Stomach (tissue), 8 donors: ENCODE measurements at regions not wholly inside any gene's neighbourhood (a gene's known extent, or its start where the extent isn't known, plus 50 kb on each side); places are given as distances from the start of the nearest gene placed in this dataset.

Experiments used
- DNase-seq, 2 donors: peaks; one replicate each; pipeline versions ENCODE4 v3.0.0 to v3.0.0-alpha.2; 2013 to 2019
- H3K27ac ChIP-seq, 5 donors: fragments of 200-600 bp in 4 of 5; sonication (generic) in 4 of 5; one replicate each; pipeline ENCODE4 v1.5.1; 2013 to 2019; ENCODE audit warnings: mild to moderate bottlenecking in 1 of 5, moderate library complexity in 1 of 5
- H3K27me3 ChIP-seq, 3 donors: fragments of 200-600 bp; sonication (generic); one replicate each; pipeline ENCODE4 v1.5.1; 2017 to 2019; ENCODE audit warnings: mixed run types in 1 of 3
- H3K36me3 ChIP-seq, 4 donors: fragments of 200-600 bp; sonication (generic); 1 replicate in 3 of 4; 2 replicates in 1 of 4; pipeline ENCODE4 v1.5.1; 2016 to 2019
- H3K4me1 ChIP-seq, 4 donors: fragments of 200-600 bp; sonication (generic); one replicate each; pipeline ENCODE4 v1.5.1; 2016 to 2019
- H3K4me3 ChIP-seq, 4 donors: fragments of 200-600 bp; sonication (generic) in 3 of 4; one replicate each; pipeline ENCODE4 v1.5.1; 2016 to 2019; ENCODE audit warnings: mild to moderate bottlenecking in 1 of 4
- H3K9me3 ChIP-seq, 4 donors: fragments of 200-600 bp; sonication (generic); one replicate each; pipeline ENCODE4 v1.5.1; 2016 to 2019
- EP300 ChIP-seq: sonication (generic); formaldehyde crosslinking; IDR thresholded peaks from one replicate; pipeline ENCODE4 v1.6.1; 2017; ENCODE audit warnings: antibody characterized with exemption
- POLR2A ChIP-seq, 4 donors: fragments of 450-650 bp; IDR thresholded peaks; one replicate each; pipeline ENCODE4 v1.6.1; 2016; ENCODE audit warnings: antibody characterized with exemption in 4 of 4, control low read depth in 2 of 4, mild to moderate bottlenecking in 1 of 4, moderate library complexity in 1 of 4
- POLR2AphosphoS5 ChIP-seq, 3 donors: sonication (generic); formaldehyde crosslinking; IDR thresholded peaks; one replicate each; pipeline ENCODE4 v1.6.1; 2016; ENCODE audit warnings: antibody characterized with exemption in 3 of 3
- WGBS, 5 donors: extraction: QIAGEN DNeasy Blood & Tissue Kit in 3 of 5; methylation state at CpG; one replicate each; pipeline versions ENCODE4 v1.1.5 to v1.1.7; 2013 to 2018; 5-methylcytosine and 5-hydroxymethylcytosine counted together
- intact Hi-C: fragments of 100-400 bp; cut with DNase I; formaldehyde crosslinking; loops from one replicate; pipeline ENCODE4 v1.15.1; 2023; ENCODE audit warnings: low total_unique reads
- TF ChIP-seq, protein P1 (sequence below), 7 experiments: fragments of 450-650 bp in 4 of 7; fragments of 200-600 bp in 3 of 7; sonication (generic) in 3 of 7; IDR thresholded peaks; one replicate each; pipeline ENCODE4 v1.5.1; 2016 to 2019; ENCODE audit warnings: antibody characterized with exemption in 7 of 7, control low read depth in 2 of 7, mild to moderate bottlenecking in 1 of 7
- donor health status: healthy with polysubstance abuse.
- donor health status: Bipolar disorder and iron deficiency.
- donor health status: healthy.

DNA sequence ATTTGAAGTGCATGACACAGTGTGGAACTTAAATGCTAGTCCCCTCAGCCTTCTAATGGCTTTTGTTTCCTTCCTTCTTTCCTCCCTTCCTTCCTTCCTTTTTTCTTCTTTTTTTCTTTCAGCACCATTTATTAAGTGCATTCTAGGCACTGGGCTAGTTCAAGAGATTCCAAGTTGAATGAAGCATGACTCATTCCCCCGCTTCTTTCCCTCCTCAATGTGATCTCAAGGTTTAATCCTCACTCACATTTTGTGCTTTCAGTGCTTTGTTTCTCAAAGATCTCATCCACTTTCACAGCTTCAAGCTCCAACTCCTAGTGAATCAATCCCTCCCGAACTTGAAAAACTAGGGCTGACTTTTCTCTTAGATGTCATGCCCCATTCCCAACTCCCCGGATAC, 90.1 kb downstream of the LBH start:
- H3K36me3 ChIP-seq, result no peaks in the 10 kb centered on the region
- H3K4me3 ChIP-seq, result no peak overlapping the region
- no peak overlapping the region for H3K27ac ChIP-seq
- H3K9me3 ChIP-seq, result no peaks in the 10 kb centered on the region
- DNase-seq, result no peak
- intact Hi-C loops, result no loop called here
- H3K4me1 ChIP-seq, result no peaks in the 10 kb centered on the region
- TF ChIP-seq EP300, result no peak
- TF ChIP-seq POLR2A (IDR thresholded peaks at IDR 0.05), result no peak
- TF ChIP-seq POLR2AphosphoS5 (IDR thresholded peaks at IDR 0.05), result no peak
- 56 to 80% (median 79%) methylated on average over 3 of the region's 3 CpGs for WGBS, 5 donors
- no peaks in the 10 kb centered on the region for H3K27me3 ChIP-seq

DNA sequence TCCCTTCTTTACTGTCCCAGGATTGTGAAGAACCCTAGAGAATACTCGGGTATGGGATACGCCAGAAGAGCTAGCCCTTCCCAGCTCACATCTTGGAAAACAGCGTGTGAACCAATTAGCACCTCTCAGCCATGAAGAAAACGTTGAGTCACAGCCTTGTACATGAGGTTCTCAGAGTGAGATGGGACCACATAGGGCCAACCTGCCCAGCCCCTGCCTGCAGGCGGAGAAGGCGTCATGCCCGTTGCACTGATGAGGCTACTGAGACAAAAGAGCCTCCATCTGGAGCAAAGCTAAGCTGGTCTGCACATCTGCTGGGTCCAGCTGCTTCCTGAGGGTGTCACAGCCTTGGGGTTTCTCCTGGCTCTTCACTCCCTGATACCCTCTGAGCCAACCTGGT, 92.2 kb downstream of the LBH start:
- Histone ChIP-seq H3K9me3 (no peaks in the 10 kb centered on the region), H3K4me1 (no peaks in the 10 kb centered on the region), H3K27ac (no peak overlapping the region), H3K36me3 (no peaks in the 10 kb centered on the region), H3K4me3 (no peak overlapping the region), H3K27me3 (no peaks in the 10 kb centered on the region)
- TF ChIP-seq, protein P1, sequence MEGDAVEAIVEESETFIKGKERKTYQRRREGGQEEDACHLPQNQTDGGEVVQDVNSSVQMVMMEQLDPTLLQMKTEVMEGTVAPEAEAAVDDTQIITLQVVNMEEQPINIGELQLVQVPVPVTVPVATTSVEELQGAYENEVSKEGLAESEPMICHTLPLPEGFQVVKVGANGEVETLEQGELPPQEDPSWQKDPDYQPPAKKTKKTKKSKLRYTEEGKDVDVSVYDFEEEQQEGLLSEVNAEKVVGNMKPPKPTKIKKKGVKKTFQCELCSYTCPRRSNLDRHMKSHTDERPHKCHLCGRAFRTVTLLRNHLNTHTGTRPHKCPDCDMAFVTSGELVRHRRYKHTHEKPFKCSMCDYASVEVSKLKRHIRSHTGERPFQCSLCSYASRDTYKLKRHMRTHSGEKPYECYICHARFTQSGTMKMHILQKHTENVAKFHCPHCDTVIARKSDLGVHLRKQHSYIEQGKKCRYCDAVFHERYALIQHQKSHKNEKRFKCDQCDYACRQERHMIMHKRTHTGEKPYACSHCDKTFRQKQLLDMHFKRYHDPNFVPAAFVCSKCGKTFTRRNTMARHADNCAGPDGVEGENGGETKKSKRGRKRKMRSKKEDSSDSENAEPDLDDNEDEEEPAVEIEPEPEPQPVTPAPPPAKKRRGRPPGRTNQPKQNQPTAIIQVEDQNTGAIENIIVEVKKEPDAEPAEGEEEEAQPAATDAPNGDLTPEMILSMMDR (IDR thresholded peaks at IDR 0.05), result no peak
- TF ChIP-seq EP300 (no peak), POLR2AphosphoS5 (IDR thresholded peaks at IDR 0.05) (no peak), POLR2A (IDR thresholded peaks at IDR 0.05) (no peak)
- intact Hi-C loops, result no loop called here
- 90 to 100% (median 91%) methylated on average over 3 to 7 of the region's 7 CpGs for WGBS, 5 donors
- no peak for DNase-seq

DNA sequence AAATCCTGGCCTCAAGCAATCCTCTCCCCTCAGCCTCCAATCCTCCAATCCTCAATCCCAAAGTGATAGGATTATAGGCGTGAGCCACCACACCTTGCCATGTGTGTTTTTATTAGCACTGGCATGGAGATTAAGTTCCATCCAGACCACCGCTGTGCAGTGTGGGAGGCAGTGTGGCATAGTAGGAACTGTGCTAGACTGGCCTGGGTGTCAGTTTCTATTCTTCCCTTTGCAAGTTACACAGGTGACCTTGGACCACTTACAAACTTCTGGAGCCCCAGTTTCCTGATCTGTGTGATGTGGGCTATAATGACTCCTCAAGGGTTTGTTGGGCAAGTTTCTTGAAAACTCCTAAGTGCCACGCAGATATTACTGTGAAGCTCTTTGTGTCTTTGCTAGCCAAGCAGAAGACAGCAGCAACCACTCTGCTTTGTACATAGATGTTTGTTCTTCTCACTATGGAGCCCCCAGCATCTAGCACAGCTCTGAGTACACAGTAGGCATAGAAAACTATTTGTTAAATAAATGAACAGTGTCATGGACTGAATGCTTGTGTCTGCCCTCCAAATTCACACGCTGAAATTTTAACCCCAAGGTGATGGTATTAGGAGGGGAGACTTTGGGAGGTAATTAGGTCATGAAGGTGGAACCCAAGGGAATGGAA, 93.0 kb downstream of the LBH start:
- H3K4me3 ChIP-seq, result no peak overlapping the region
- 84 to 90% (median 89%) methylated on average over 4 of the region's 4 CpGs for WGBS, 5 donors
- H3K27ac ChIP-seq, result no peak overlapping the region

DNA sequence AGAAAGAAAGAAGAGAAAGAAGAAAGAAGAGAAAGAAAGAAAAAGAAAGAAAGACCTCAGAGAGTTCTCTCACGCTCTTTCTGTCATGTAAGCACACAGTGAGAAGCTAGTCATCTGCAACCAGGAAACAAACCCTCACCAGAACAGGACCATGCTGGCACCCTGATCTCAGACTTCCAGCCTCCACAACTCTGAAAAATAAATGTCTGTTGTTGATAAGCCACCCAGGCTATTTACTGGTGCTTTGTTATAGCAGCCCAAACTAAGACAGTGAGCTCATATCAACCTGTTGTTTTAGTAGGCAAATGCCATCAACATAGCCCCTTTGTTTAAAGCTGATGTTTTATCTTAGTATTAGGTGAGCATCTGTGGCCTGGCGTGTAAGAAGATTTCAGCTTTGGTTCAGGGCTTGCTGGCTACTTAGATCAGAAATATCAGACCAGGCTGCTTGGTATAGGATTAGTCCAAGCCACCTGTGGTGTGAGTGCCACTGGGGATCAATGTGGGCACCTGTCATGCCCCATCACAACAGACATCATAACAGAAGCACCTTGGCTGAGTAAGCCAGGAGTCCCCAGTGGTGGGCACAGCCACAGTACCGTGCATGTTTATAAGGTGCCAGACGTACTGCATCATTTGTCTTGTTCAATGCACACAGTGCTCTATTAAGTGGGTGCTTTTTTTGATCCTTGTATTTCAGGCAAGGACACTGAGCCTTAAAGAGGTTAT, 94.4 kb downstream of the LBH start:
- no peak overlapping the region for H3K27ac ChIP-seq
- H3K4me3 ChIP-seq, result no peak overlapping the region
- H3K27me3 ChIP-seq, result no peaks in the 10 kb centered on the region
- intact Hi-C loops, result no loop called here
- TF ChIP-seq EP300 (no peak), POLR2AphosphoS5 (IDR thresholded peaks at IDR 0.05) (no peak), POLR2A (IDR thresholded peaks at IDR 0.05) (no peak)
- TF ChIP-seq, protein P1 (IDR thresholded peaks at IDR 0.05), result no peak
- no peaks in the 10 kb centered on the region for H3K36me3 ChIP-seq
- no peaks in the 10 kb centered on the region for H3K9me3 ChIP-seq
- WGBS, 5 donors, result 78 to 85% (median 84%) methylated on average over 4 of the region's 4 CpGs
- no peak for DNase-seq
- H3K4me1 ChIP-seq, result no peaks in the 10 kb centered on the region

More for the DNA sequence above, 93.0 kb downstream of the LBH start:
- Histone ChIP-seq H3K36me3 (no peaks in the 10 kb centered on the region), H3K9me3 (no peaks in the 10 kb centered on the region), H3K27me3 (no peaks in the 10 kb centered on the region), H3K4me1 (no peaks in the 10 kb centered on the region)
- intact Hi-C loops, result no loop called here
- DNase-seq, result no peak
- TF ChIP-seq, protein P1 (IDR thresholded peaks at IDR 0.05), result no peak
- no peak for TF ChIP-seq EP300
- TF ChIP-seq POLR2AphosphoS5 (IDR thresholded peaks at IDR 0.05), result no peak
- TF ChIP-seq POLR2A (IDR thresholded peaks at IDR 0.05), result no peak

DNA sequence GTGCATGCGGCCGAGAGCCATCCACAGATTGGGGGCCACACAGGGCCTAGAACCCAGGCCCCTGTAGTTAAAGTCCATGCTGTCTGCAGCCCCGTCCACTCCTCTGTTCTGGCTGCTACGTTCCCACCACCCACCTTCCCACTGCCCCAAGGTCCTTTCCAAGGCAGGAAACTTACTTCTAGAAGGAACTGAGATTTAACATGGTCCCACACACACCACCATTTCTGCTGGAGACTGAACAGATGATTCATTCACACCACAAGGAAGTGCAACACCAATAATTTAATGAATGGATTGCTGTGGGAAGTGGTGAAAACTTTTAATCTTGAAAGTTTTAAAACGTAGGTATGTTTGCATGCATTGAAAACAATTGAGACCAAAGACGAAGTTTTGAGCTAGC, 95.2 kb downstream of the LBH start:
- Histone ChIP-seq H3K9me3 (no peaks in the 10 kb centered on the region), H3K4me3 (no peak overlapping the region), H3K27me3 (no peaks in the 10 kb centered on the region), H3K27ac (no peak overlapping the region), H3K36me3 (no peaks in the 10 kb centered on the region), H3K4me1 (no peaks in the 10 kb centered on the region)
- TF ChIP-seq POLR2A (IDR thresholded peaks at IDR 0.05), result no peak
- TF ChIP-seq, protein P1 (IDR thresholded peaks at IDR 0.05), result no peak
- intact Hi-C loops, result no loop called here
- DNase-seq, result no peak
- WGBS, 5 donors, result 79 to 87% (median 86%) methylated on average over 6 of the region's 6 CpGs
